Kidney (tissue), 13 donors: ENCODE measurements at regions not wholly inside any gene's neighbourhood (a gene's known extent, or its start where the extent isn't known, plus 50 kb on each side); places are given as distances from the start of the nearest gene placed in this dataset.

Experiments used
- DNase-seq, 5 donors: peaks; one replicate each; pipeline ENCODE4 v3.0.0-alpha.2; 2013 to 2020
- FAIRE-seq: peaks from 2 replicates; lab custom pipeline; 2012; peaks lifted over from hg19 to GRCh38; lab: Jason Lieb, UNC
- H3K27ac ChIP-seq, 2 donors: one replicate each; pipeline ENCODE4 v1.7.0; 2013; ENCODE audit warnings: low read depth in 2 of 2, low read length in 2 of 2, inconsistent platforms in 1 of 2
- H3K27me3 ChIP-seq: one replicate; pipeline ENCODE4 v1.7.1; 2013; ENCODE audit warnings: low read length, inconsistent platforms; ENCODE audit not compliant: control insufficient read depth, insufficient read depth
- H3K36me3 ChIP-seq, 3 donors: one replicate each; pipeline versions ENCODE4 v1.7.0 to v1.7.1; 2013; ENCODE audit warnings: low read length in 3 of 3, control low read depth in 1 of 3, inconsistent platforms in 1 of 3; ENCODE audit not compliant: insufficient read depth in 3 of 3, control insufficient read depth in 2 of 3
- H3K4me1 ChIP-seq, 3 donors: one replicate each; pipeline versions ENCODE4 v1.7.0 to v1.7.1; 2013; ENCODE audit warnings: low read length in 3 of 3, inconsistent platforms in 1 of 3, low read depth in 1 of 3; ENCODE audit not compliant: control insufficient read depth in 2 of 3, insufficient read depth in 2 of 3
- H3K4me3 ChIP-seq, 3 donors: one replicate each; pipeline versions ENCODE4 v1.7.0 to v1.8.1; 2013; ENCODE audit warnings: low read length in 3 of 3, control low read depth in 1 of 3, inconsistent platforms in 1 of 3
- H3K9ac ChIP-seq, 3 donors: one replicate each; pipeline versions ENCODE4 v1.7.0 to v1.7.1; 2013; ENCODE audit warnings: low read length in 3 of 3, control low read depth in 1 of 3, inconsistent platforms in 1 of 3
- H3K9me3 ChIP-seq, 3 donors: one replicate each; pipeline versions ENCODE4 v1.7.0 to v1.7.1; 2013; ENCODE audit warnings: low read length in 3 of 3, control low read depth in 1 of 3, inconsistent platforms in 1 of 3; ENCODE audit not compliant: control insufficient read depth in 2 of 3, insufficient read depth in 1 of 3
- intact Hi-C: fragments of 100-400 bp; cut with DNase I; formaldehyde crosslinking; loops from one replicate; pipeline ENCODE4 v1.11.1; 2022
- TF ChIP-seq, protein P1 (sequence below): IDR thresholded peaks from 3 replicates; pipeline ENCODE4 v1.5.1; 2012; ENCODE audit warnings: mild to moderate bottlenecking, moderate library complexity, borderline replicate concordance; ENCODE audit not compliant: insufficient read depth; ENCODE audit errors: extremely low read depth
- donor health status: control.
- donor health status: control.
- donor health status: control.
- donor health status: control.
- donor health status: control.
- donor health status: DM: yes; HTN: yes; CAD: no.
- donor health status: Normal renal cell carcinoma (clear cell type).

DNA sequence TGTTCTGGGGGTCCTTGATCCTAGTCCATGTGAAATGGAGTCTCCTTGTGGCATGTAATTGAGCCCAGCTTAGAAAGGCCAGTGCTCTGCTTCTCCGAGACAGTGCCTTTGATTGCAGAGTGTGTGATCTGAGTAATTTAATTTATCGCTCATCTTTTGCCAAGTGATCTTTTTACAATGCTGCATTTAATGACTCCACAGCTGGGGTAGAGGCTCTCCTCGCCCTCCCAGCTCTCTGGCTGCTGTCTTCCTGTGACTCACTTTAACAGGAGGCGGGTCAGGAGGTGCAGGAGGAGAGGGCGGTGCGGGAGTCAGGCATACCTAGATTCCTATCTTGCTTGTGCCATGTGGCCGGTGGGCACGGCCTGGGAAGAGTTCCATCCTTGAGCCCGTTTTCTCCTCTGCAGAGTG is 113.4 kb upstream of the FOXF1 start:
- TF ChIP-seq, protein P1, sequence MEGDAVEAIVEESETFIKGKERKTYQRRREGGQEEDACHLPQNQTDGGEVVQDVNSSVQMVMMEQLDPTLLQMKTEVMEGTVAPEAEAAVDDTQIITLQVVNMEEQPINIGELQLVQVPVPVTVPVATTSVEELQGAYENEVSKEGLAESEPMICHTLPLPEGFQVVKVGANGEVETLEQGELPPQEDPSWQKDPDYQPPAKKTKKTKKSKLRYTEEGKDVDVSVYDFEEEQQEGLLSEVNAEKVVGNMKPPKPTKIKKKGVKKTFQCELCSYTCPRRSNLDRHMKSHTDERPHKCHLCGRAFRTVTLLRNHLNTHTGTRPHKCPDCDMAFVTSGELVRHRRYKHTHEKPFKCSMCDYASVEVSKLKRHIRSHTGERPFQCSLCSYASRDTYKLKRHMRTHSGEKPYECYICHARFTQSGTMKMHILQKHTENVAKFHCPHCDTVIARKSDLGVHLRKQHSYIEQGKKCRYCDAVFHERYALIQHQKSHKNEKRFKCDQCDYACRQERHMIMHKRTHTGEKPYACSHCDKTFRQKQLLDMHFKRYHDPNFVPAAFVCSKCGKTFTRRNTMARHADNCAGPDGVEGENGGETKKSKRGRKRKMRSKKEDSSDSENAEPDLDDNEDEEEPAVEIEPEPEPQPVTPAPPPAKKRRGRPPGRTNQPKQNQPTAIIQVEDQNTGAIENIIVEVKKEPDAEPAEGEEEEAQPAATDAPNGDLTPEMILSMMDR, result no peak
- Histone ChIP-seq H3K9ac (no peak overlapping the region), H3K4me3 (no peak overlapping the region), H3K4me1 (peaks cover 0 to 4% (median 0%) of the 10 kb centered on the region in 3 donors), H3K27ac (no peak overlapping the region), H3K27me3 (no peaks in the 10 kb centered on the region), H3K36me3 (no peaks in the 10 kb centered on the region), H3K9me3 (peaks cover 0 to 2% (median 0%) of the 10 kb centered on the region in 3 donors)
- intact Hi-C loops, result no loop called here
- FAIRE-seq (no peak), DNase-seq (peak in 4 of 5 donors; percentile 82 to 91 (median 86))

DNA sequence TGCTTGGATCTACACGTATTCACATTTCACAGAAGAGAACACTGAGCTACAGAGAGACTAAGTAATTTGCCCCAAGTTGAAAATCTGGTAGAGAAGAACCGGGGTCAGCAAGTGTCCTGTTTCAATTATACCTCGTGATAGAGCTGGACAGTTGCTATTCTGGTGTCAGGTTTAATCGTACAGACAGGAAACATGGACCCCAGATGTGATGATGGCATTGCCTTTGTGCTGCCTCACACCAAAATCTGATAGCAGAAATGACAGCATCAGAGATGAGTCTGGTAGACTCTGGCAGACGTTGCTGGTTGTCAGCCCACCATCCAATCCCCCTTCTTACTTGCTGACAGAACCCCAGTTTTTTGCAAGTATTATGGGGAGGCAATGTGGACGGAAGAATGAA is 112.1 kb upstream of the FOXF1 start:
- no peaks in the 10 kb centered on the region for H3K36me3 ChIP-seq
- DNase-seq, result no peak
- peaks cover 0 to 4% (median 0%) of the 10 kb centered on the region in 3 donors for H3K4me1 ChIP-seq
- intact Hi-C loops, result no loop called here
- no peak overlapping the region for H3K9ac ChIP-seq
- FAIRE-seq, result no peak
- no peaks in the 10 kb centered on the region for H3K27me3 ChIP-seq
- H3K4me3 ChIP-seq, result no peak overlapping the region
- TF ChIP-seq, protein P1, result no peak
- H3K27ac ChIP-seq, result no peak overlapping the region
- H3K9me3 ChIP-seq, result peaks cover 0 to 2% (median 0%) of the 10 kb centered on the region in 3 donors

DNA sequence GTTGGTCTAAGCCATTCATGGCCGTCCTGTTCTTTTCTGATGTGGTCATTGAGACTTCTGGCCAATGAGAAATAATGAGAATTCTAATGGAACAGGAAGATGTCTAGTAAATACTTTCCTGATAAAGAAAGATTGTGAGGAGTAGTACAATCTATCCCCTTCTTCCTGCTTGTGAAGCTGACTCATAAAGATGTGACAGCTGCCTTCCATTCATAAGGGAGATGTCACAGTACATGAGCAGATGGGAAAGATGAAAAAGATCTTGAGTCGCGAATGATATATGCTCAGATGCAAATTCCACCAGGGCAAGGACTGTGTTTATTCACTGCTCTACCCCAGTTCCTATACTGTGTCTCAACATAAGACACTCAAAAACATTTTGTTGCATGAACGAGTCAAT is 111.7 kb upstream of the FOXF1 start:
- Histone ChIP-seq H3K27me3 (no peaks in the 10 kb centered on the region), H3K36me3 (no peaks in the 10 kb centered on the region), H3K4me1 (peaks cover 0 to 4% (median 0%) of the 10 kb centered on the region in 3 donors), H3K9me3 (peaks cover 0 to 2% (median 0%) of the 10 kb centered on the region in 3 donors), H3K27ac (no peak overlapping the region), H3K4me3 (no peak overlapping the region), H3K9ac (no peak overlapping the region)
- FAIRE-seq, result no peak
- DNase-seq, result peak in 1 of 5 donors; percentile 54
- TF ChIP-seq, protein P1, result no peak
- intact Hi-C loops, result no loop called here

DNA sequence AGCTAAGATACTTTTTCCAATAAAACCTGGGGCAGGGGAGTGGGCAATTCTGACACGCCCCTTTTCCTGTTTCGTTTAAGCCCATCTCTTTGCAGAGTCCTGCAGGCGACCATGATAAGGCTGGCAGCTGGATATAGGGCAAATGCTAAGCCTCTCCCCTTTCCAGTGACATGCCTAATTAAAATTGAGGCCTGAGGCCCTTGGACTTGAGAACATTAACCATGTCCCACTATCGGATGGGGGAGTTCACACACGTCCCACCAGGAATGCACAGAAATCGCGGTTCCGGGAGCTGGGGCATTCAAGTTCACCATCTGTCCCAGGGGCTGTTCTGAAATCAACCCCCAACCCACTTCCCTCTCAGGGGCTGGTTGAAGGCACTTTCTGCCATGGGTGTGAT is 109.2 kb upstream of the FOXF1 start:
- peaks cover 0 to 2% (median 2%) of the 10 kb centered on the region in 3 donors for H3K4me1 ChIP-seq
- H3K9ac ChIP-seq, result no peak overlapping the region
- FAIRE-seq (no peak), DNase-seq (peak in 3 of 5 donors; percentile 48 to 70 (median 57))
- H3K9me3 ChIP-seq, result no peaks in the 10 kb centered on the region
- TF ChIP-seq, protein P1, result no peak
- no peaks in the 10 kb centered on the region for H3K36me3 ChIP-seq
- H3K27me3 ChIP-seq, result peaks cover 2% of the 10 kb centered on the region
- H3K4me3 ChIP-seq, result no peak overlapping the region
- intact Hi-C loops, result no loop called here
- H3K27ac ChIP-seq, result no peak overlapping the region
